NT2/D1 (cell line): ENCODE measurements at regions not wholly inside any gene's neighbourhood (a gene's known extent, or its start where the extent isn't known, plus 50 kb on each side); places are given as distances from the start of the nearest gene placed in this dataset.

ENCODE experiments used
- DNase-seq: peaks from one replicate; pipeline ENCODE4 v3.0.0-alpha.2; 2011; ENCODE audit warnings: low read depth, low spot score
- H3K27me3 ChIP-seq: 2 replicates; pipeline ENCODE4 v1.6.0; 2011; ENCODE audit warnings: mild to moderate bottlenecking; ENCODE audit not compliant: insufficient read length, insufficient read depth
- H3K36me3 ChIP-seq: 2 replicates; pipeline ENCODE4 v1.6.1; 2011; ENCODE audit warnings: mild to moderate bottlenecking, low read length, mixed read lengths; ENCODE audit not compliant: insufficient read depth, insufficient read length
- H3K4me1 ChIP-seq: 2 replicates; pipeline ENCODE4 v1.5.1; 2011; ENCODE audit not compliant: insufficient read depth, insufficient read length
- H3K4me3 ChIP-seq: 2 replicates; pipeline ENCODE4 v1.5.1; 2011; ENCODE audit warnings: low read depth; ENCODE audit not compliant: insufficient read length
- H3K9ac ChIP-seq: 2 replicates; pipeline ENCODE4 v1.6.0; 2011; ENCODE audit warnings: low read depth; ENCODE audit not compliant: insufficient read length
- H3K9me3 ChIP-seq: 2 replicates; pipeline ENCODE4 v1.5.1; 2011; ENCODE audit warnings: mild to moderate bottlenecking, low read length; ENCODE audit not compliant: insufficient read depth
- SUZ12 ChIP-seq: IDR thresholded peaks from 2 replicates; pipeline ENCODE4 v1.6.1; 2011; ENCODE audit not compliant: insufficient read length, insufficient read depth; ENCODE audit errors: extremely low read depth
- YY1 ChIP-seq: IDR thresholded peaks from 2 replicates; pipeline ENCODE4 v1.6.1; 2011; ENCODE audit not compliant: insufficient read length, insufficient read depth
- ZNF274 ChIP-seq: IDR thresholded peaks from 2 replicates; pipeline ENCODE4 v1.6.1; 2011; ENCODE audit warnings: mild to moderate bottlenecking, low read depth, low read length

DNA sequence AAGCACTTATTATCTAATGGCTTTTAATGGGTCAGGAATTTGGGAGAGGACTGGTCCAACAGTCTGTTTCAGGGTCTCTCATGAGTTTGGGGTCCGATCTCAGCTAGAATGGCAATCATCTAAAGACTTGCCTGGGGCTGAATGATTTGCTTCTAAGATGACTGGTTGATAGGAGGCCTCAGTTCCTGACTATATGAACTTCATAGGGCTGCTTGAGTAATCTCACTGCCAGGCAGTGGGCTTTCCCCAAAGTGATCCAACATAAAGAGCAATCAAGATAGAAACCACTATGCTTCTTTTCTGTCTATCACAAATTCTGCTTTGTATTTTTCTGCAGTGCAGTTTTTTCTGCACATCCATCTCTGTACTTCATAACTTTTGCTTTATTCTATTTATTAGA, 793.5 kb upstream of the CHAC2 start:
- Histone ChIP-seq H3K27me3 (no peaks in the 10 kb centered on the region), H3K4me3 (no peak overlapping the region), H3K36me3 (no peaks in the 10 kb centered on the region), H3K9me3 (no peaks in the 10 kb centered on the region), H3K4me1 (no peaks in the 10 kb centered on the region), H3K9ac (no peak overlapping the region)
- DNase-seq: no peak
- TF ChIP-seq YY1 (no peak), SUZ12 (no peak), ZNF274 (no peak)

DNA sequence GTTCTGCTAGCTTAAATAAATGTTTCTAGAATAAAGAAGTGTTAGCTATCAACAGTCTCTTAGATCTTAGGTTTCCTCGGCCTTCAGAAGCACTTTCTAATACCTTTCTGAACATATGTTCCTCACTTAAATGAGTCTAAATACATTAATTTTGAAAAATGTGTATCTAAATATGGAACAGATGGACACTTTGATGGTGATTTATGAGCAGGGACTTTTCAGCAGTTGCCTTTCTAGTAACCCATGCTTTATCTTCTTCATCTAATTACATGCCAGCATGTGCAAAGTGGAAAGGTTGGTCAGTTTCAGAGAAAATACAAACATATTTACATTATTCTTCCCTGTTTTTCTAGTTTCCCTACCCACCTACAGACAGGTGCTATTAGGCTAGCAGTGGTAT, 797.0 kb upstream of the CHAC2 start:
- H3K9me3 ChIP-seq: no peaks in the 10 kb centered on the region
- no peak overlapping the region for H3K4me3 ChIP-seq
- DNase-seq: no peak
- TF ChIP-seq ZNF274 (no peak), SUZ12 (no peak), YY1 (no peak)
- no peaks in the 10 kb centered on the region for H3K4me1 ChIP-seq
- no peaks in the 10 kb centered on the region for H3K27me3 ChIP-seq
- H3K36me3 ChIP-seq: no peaks in the 10 kb centered on the region
- H3K9ac ChIP-seq: no peak overlapping the region

DNA sequence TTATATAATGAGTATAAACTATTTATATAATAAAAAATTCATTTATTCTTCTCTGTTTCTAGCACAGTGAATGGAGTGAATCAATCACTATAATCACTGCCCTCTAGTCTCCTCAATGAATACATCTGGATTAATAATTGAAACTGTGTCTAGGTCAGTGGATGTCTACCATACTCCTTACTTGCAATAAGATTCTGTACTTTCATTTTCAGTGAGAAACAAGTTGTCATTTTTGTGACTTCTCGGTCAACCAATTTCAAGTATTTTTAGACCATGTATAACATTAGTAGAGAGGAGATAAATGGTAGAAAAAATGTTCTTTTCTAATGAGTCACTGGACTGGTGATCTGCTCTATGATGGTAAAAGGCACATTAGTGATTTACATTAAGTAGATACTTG, 799.6 kb upstream of the CHAC2 start:
- Histone ChIP-seq H3K4me1 (no peaks in the 10 kb centered on the region), H3K36me3 (no peaks in the 10 kb centered on the region), H3K9ac (no peak overlapping the region), H3K4me3 (no peak overlapping the region), H3K27me3 (no peaks in the 10 kb centered on the region), H3K9me3 (no peaks in the 10 kb centered on the region)
- TF ChIP-seq ZNF274 (no peak), SUZ12 (no peak), YY1 (no peak)
- DNase-seq: no peak

DNA sequence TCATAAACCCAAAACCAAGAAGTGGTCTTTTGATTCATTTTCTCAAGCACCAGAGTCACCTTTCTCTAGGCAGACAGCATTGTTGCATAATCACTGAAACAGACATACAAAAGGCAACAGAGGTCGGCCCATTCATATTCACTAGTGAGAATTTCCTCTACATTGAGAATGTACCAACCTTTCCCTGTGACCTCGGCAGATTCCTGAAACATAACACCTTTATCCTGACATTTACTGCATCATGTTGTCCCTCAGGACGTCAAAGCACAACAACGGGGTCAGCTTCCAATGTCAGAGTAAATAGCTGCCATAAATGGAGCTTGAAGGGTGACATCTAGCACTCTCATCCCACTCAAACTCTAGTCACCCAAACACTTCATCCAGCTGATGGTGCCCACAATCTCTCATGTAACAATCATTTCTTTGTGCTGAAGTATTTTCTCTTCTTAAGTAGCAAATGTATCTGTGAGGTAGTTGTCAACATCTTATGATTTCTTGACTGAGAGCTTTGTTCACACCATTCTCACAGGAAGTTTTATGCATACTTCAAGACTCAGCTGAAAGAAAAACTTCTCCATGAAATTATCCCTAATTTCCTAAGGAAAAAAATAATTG, 802.6 kb upstream of the CHAC2 start:
- Histone ChIP-seq H3K4me3 (no peak overlapping the region), H3K4me1 (no peaks in the 10 kb centered on the region), H3K36me3 (no peaks in the 10 kb centered on the region), H3K27me3 (no peaks in the 10 kb centered on the region), H3K9me3 (no peaks in the 10 kb centered on the region), H3K9ac (no peak overlapping the region)
- peak; percentile 18 for DNase-seq
- TF ChIP-seq ZNF274 (no peak), SUZ12 (no peak), YY1 (no peak)

GRCh38 chr2:52961403-52961802, 806.2 kb upstream of the CHAC2 start:
- Histone ChIP-seq H3K36me3 (no peaks in the 10 kb centered on the region), H3K9me3 (no peaks in the 10 kb centered on the region), H3K9ac (no peak overlapping the region), H3K4me1 (no peaks in the 10 kb centered on the region), H3K4me3 (no peak overlapping the region), H3K27me3 (no peaks in the 10 kb centered on the region)
- TF ChIP-seq SUZ12 (no peak), YY1 (no peak), ZNF274 (no peak)
- DNase-seq: no peak

- DNase-seq: no peak
- Histone ChIP-seq H3K9me3 (no peaks in the 10 kb centered on the region), H3K4me1 (no peaks in the 10 kb centered on the region), H3K9ac (no peak overlapping the region), H3K36me3 (no peaks in the 10 kb centered on the region), H3K27me3 (no peaks in the 10 kb centered on the region), H3K4me3 (no peak overlapping the region)
- TF ChIP-seq SUZ12 (no peak), YY1 (no peak), ZNF274 (no peak)
These were observed 806.7 kb upstream of the CHAC2 start for GRCh38 chr2:52960881-52961280.

DNA sequence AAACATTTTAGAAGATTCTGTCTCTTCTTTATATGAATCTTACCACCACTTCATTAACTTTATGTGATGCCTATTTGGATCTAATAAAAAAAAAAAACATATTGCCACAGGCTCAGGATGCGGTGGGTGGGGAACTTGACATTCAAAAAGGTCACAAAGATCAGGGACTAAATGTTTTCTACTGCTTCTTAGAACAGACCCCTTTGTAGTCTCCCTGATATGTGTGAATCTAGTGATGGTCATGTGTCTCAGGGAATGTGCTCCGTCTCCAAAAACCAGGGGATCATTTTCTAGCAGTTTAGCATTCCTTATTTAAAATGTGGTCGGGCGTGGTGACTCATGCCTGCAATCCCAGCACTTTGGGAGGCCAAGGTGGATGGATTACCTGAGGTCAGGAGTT, 807.8 kb upstream of the CHAC2 start:
- Histone ChIP-seq H3K27me3 (no peaks in the 10 kb centered on the region), H3K4me1 (no peaks in the 10 kb centered on the region), H3K4me3 (no peak overlapping the region), H3K9ac (no peak overlapping the region), H3K9me3 (no peaks in the 10 kb centered on the region), H3K36me3 (no peaks in the 10 kb centered on the region)
- no peak for TF ChIP-seq SUZ12
- TF ChIP-seq ZNF274: no peak
- no peak for DNase-seq
